GOT3 (cell line): ENCODE measurements at regions not wholly inside any gene's neighbourhood (a gene's known extent, or its start where the extent isn't known, plus 50 kb on each side); places are given as distances from the start of the nearest gene placed in this dataset.
"Not testable (repeated sequence)": the region's sequence is repeated elsewhere in the genome, so short reads cannot be mapped to it uniquely, and the experiment has no call there.

Source experiments
- DNase-seq: peaks from one replicate; lab custom pipeline; 2025; ENCODE audit warnings: mixed read lengths; lab: John Stamatoyannopoulos, UW

DNA sequence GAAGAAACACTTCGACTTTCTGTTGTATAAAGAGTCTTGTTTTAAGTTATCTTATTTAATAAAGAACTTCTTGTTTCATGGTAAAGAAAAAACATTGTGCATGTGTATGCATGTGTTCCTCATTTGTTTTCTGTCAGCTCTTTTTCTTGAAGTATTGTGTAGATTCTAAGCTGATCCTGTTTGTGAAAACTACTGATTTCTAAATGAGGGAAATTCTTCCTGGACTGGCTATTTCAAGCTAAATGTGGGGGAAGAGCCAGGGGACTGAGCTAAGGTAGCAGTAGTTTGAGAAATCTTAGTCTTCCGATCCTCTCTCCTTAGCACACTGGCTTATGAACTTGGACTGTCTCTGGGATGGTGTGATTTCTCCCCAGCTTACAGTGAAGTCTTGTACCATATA lies 56.4 kb upstream of the RBMS1 start:
- no peak for DNase-seq

- DNase-seq: no peak
Measured at GRCh38 chr2:160551259-160551658, 57.7 kb upstream of the RBMS1 start.

DNA sequence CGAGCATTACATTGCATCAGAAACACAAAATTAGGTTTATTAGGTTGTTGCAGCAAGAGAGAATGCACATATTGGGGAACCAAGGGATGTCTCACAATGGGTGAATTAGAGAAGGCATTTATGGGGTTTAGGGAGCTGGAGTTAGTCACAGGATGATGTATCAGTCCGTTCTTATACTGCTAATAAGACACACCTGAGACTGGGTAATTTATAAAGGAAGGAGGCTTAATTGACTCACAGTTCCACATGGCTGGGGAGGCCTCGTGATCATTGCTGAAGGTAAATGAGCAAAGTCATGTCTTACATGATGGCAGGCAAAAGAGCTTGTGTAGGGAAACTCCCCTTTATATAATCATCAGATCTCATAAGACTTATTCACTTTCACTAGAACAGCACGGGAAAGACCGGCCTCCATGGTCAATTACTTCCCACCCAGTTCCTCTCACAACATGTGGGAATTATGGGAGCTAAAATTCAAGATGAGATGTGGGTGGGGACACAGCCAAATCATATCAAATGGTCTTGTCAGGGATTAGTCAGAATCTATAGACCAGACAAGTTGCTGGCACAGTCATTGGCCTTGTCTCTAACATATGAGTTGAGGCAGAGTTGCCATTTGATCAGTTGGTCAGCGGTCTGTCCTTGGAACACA lies 61.9 kb upstream of the RBMS1 start:
- DNase-seq: no peak

DNA sequence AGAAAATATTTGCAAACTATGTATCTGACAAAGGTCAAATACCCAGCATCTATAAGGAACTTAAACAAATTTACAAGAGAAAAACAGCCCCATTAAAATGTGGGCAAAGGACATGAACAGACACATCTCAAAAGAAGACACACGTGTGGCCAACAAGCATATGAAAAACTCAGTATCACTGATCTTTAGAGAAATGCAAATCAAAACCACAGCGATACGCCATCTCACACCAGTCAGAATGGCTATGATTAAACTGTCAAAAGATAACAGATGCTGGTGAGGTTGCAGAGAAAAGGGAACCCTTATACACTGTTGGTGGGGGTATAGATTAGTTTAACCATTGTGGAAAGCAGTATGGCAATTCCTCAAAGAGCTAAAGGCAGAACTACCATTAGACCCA lies 64.3 kb upstream of the RBMS1 start:
- DNase-seq: no peak

DNA sequence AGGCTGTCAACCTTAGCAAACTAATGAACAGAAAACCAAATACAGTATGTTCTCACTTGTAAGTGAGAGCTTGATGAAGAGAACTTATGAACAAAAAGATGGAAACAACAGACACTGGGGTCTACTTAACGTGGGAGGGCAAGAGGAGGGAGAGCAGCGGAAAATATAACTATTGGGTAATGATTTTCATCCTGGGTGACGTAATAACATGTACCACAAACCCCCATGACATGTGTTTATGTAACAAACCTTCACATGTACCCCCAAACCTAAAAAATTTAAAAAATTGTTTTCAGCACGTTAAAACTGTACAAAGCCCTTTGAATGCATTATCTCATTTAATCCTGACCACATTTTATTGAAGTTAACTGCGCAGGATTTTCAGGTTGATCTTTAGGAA lies 64.9 kb upstream of the RBMS1 start:
- DNase-seq: no peak

- no peak for DNase-seq
Measured at GRCh38 chr2:160561551-160562295, 68.1 kb upstream of the RBMS1 start.

DNA sequence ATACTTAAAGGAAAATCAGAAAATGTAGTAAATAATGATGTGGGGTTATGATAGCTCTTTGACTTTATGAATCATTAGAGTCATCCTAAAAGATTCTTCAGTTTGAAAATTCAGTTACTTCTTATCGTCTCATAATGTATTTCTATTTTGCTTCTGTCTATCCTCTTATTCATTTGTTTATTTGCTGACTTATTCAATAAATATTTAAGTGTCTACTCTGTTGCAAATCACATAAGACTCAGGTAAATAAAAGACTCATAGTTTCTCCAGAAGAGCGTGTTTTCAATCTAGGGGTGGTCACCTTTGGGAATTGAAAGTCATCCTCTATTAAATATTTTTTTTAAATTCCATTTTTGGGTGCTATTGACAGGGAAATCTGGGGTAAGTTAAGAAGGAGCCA lies 69.1 kb upstream of the RBMS1 start:
- no peak for DNase-seq

DNA sequence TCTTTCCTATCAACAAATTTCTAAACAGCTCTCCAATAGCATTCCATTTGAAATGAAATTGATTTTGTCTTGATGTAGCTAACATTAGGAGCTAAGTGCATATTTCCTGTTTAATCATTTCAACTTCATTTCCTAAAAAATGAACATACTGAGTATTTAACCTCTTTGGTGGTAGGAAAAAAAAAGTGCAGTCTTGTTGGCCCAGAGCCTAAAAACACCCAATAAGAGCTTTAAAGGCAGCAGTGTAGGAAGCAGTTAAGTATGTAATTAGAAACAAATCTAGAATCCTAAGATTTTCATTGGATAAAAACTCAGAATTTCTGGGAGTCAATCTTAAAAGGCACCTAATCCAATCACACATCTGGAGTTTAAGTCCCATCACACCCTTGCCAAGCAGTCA lies 71.0 kb upstream of the RBMS1 start:
- DNase-seq: no peak

DNA sequence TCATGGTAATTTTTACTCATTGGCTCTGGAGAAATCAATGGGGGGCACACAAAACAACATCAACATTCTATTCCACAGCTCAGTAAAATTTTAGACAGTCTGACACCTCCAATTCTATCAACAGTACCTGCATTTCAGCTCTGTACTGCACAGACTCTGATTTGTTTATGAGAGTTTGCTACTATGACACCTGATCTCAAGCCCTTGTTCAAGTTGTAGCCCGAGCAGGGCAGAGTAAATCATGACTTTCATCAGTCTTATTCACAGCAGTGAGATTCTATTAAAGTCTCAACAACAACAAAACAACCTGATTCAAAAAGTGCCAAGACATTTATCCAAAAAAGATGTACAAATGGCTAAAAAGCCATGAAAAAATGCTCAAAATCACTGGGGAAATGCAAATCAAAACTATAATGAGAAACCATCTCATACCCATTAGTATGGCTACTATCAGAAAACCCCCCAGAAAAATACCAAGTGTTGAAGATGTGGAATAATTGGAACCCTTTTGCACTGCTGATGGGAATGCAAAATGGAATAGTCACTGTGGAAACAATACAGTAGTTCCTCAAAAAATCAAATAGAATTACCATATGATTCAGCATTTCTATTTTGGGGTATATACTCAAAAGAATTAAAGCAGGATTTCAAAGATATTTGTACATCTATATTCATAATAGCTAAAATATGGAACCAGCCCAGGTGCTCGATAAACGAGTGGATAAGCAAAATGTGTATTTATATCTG lies 71.7 kb upstream of the RBMS1 start:
- DNase-seq: no peak

GRCh38 chr2:160566717-160567116 lies 73.1 kb upstream of the RBMS1 start:
- DNase-seq: no peak

DNA sequence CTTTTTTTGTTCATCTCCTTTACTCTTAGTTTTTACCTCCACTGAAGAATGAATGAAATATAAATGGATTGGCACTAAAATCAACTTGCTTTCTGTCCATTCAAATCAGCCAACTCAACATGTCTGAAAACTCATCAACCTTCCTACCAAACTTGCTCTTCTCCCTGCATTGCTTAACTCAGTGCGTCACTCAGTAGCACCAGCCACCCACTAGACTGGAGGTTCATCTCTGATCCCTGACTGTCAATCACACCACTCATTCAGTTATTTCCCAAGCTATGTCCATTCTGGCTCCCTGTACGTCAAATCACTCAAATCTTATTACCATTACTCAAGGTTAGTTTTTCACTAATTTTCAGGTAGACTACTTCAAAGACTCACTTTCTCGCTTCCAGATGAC lies 75.2 kb upstream of the RBMS1 start:
- no peak for DNase-seq

DNA sequence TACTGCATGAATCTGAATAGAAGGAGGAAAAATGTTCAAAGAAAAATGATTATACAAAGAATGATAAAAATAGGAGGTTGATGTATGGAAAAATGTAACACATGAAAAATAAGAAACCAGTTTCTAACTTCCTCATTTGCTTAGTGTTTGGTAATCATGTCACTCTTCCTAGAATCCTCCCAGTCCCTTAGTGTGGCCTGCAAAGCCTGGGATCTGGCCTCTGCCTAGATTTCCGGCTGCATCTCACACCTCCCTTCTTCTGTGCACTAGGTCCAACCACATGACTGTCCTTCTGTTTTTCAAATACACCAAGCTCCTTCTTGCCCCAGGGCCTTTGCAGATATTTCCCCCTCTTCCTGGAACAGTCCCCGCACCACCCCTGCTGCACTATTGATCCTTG lies 76.8 kb upstream of the RBMS1 start:
- no peak for DNase-seq

DNA sequence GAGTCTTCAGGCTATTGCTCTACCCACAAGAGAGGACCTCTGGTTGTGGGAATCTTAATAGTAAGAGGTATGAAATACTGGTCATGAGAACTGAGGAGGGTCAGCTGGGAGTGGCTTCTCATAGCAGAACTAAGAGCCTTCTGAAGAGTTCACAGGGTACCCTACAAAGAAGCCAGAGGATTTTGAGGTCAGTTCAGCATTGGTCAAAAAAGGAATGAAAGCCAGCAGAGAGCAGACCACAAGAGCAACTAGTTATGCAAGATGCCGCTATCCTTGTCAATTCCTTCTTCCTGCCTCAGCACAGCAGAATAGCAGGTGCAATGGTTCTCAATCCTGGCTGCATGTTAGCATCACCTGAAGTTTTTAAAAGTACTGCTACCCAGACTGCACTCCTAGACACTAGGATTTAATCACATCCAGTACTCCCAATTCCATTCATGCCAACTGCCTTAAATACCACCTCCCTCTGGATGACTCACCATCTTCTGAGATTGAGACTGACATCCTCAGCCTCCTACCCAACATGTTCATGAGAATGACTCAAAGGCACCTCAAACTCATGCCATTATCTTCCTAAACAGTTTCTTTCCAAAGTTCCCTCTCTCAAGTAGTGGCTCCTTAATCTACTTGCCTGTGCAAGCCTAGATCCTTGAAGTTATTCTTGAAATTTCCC lies 81.0 kb upstream of the RBMS1 start:
- no peak for DNase-seq

DNA sequence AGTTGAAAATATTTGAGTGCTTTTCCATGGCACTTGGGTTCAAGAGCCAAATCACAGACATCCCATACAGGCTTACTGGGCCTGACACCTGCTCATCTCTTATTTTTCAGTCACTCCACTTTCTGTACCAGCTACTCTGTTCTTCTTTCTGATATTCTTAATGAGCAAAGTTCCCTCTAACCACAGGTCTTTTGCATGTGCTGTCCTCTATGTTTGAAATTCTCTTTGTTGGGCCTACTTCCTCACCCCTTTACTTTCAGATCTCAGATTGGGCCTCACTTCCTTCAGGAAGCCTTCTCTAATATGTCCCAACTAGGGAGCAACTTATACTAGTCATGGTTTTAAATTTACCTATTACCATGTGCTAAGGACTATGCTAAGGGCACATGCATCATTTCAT lies 81.8 kb upstream of the RBMS1 start:
- DNase-seq: no peak

DNA sequence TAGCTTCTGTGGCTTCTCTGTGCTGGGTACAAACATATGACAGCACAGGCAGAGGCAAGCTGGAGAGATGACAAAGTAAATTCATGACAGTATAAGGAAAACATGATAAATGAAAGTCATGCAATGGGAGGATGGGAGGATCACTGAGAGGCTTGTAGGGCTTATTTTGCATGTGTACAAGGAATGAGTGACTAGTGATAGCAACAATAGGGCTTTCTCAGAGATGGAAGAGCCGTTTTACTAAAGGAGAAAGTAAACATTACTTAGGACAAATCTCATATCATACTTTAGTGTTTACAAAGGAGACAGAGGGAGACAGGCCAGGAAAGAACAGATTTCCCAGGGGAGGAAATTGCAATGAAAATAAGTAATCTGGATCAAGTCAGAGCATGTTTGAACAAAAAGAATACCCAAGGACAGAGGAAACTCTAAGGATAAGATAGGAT lies 82.5 kb upstream of the RBMS1 start:
- DNase-seq: no peak

GRCh38 chr2:160577081-160577480 lies 83.5 kb upstream of the RBMS1 start:
- not testable (repeated sequence) for DNase-seq

GRCh38 chr2:160581035-160581434 lies 87.4 kb upstream of the RBMS1 start:
- no peak for DNase-seq

DNA sequence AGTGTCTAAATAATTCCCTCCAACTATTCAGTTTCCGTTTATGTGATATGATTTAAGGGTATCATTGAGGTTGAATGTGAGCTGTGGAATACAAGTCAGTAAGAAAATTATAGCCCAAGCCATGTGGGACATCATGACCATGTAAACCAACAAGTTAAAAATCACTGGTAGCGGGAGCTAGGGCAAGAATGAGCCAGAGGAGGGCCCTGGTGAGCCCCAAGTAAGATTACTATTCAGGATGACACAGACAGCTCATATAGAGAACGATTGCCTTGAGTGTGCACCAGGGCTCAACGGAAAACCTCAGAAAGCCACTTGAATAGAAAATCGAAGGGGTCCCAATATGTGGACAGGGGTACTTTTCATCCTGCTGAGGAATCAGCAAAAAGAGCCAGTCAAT lies 87.8 kb upstream of the RBMS1 start:
- DNase-seq: no peak

DNA sequence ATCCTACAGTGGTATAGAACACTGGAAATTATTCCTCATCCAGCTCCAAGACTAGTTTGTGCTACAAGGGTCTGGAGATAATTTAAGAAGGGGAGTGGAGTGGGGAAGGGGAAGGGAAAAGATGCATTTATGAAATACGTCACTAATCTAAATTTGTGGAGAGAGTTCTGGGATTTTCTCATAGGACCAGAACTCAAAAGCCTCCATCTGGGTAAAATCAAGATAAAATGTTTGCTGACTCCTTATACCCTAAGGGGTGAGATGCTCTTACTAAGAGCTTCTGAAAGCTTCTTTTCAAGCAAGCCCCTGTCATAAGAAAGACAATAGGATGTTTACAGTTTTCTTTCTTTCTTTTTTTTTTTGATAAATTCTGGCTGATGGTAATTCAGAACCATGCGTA lies 88.5 kb upstream of the RBMS1 start:
- no peak for DNase-seq

GRCh38 chr2:160582490-160583145 lies 89.0 kb upstream of the RBMS1 start:
- no peak for DNase-seq

- DNase-seq: no peak
Measured at GRCh38 chr2:160583146-160583535, 89.5 kb upstream of the RBMS1 start.
